ENCODE measurements at regions not wholly inside any gene's neighbourhood (a gene's known extent, or its start where the extent isn't known, plus 50 kb on each side); places are given as distances from the start of the nearest gene placed in this dataset.

- H4K5ac ChIP-seq (ENCODE audit: low read depth, low read length) = no peak overlapping the region
- H3K79me1 ChIP-seq (ENCODE audit: low read depth in 1 of 2, low read length in 2 of 2) = no peaks in the 10 kb centered on the region
- H3K9ac ChIP-seq (ENCODE audit: low read depth, low read length) = no peak overlapping the region
- H3K4me2 ChIP-seq (ENCODE audit: low read depth, low read length) = no peak overlapping the region
- no peak overlapping the region for H2BK5ac ChIP-seq (ENCODE audit: low read depth, low read length, poor library complexity, severe bottlenecking)
- CTCF ChIA-PET = no interaction called here
- no peak overlapping the region for H2BK15ac ChIP-seq (ENCODE audit: low read depth, low read length)
- H2AFZ ChIP-seq (replicated peaks; ENCODE audit: low read length, poor library complexity) = no peak overlapping the region
- ATAC-seq (ENCODE audit: low read depth) (no peak), DNase-seq (no peak)
- dilution Hi-C loops (cut with HindIII; ENCODE audit: low sequenced_read_pairs, unreplicated experiment) = no loop called here
- no peak overlapping the region for H3K27ac ChIP-seq (ENCODE audit: insufficient read depth, low read length)
- no peak overlapping the region for H3K56ac ChIP-seq (ENCODE audit: extremely low read depth, insufficient read depth, low read length)
- no CpG with 5 or more reads among the region's 2 CpGs for WGBS, 2 experiments (ENCODE audit: extremely low coverage in 2 of 2, insufficient read length in 1 of 2)
- H3K4me1 ChIP-seq (ENCODE audit: control insufficient read depth, insufficient read depth, low read length) = peaks cover 5% of the 10 kb centered on the region
- H4K8ac ChIP-seq (ENCODE audit: low read depth in 2 of 2, low read length in 2 of 2) = no peak overlapping the region
- no peak overlapping the region for H3K14ac ChIP-seq (replicated peaks; ENCODE audit: low read depth, low read length)
- H3K18ac ChIP-seq (ENCODE audit: low read depth, low read length) = no peak overlapping the region
- no peak overlapping the region for H2AK9ac ChIP-seq (replicated peaks; ENCODE audit: low read depth, low read length, poor library complexity)
- H3K23ac ChIP-seq (ENCODE audit: low read depth, low read length) = no peak overlapping the region
- no TSS peak for BruUV-seq (replicated peaks)
- in situ Hi-C loops (cut with MboI; ENCODE audit: low sequenced_read_pairs) = no loop called here
- no peaks in the 10 kb centered on the region for H3K36me3 ChIP-seq (ENCODE audit: control insufficient read depth, insufficient read depth, low read length)
- H3K9me3 ChIP-seq (ENCODE audit: control insufficient read depth, insufficient read depth, low read length) = no peaks in the 10 kb centered on the region
- no peak overlapping the region for H3K4ac ChIP-seq (ENCODE audit: low read depth, low read length)
- TF ChIP-seq CEBPB (IDR thresholded peaks at IDR 0.05; ENCODE audit: low read depth, low read length) (no peak), ELK1 (IDR thresholded peaks at IDR 0.05; ENCODE audit: borderline replicate concordance, low read depth, low read length) (no peak)
- no peaks in the 10 kb centered on the region for H3K9me1 ChIP-seq (ENCODE audit: insufficient read depth, low read length)
- intact Hi-C loops (cut with micrococcal nuclease) = no loop called here
- H3K4me3 ChIP-seq (ENCODE audit: insufficient read depth, low read depth, low read length) = no peak overlapping the region
- H3K27me3 ChIP-seq (ENCODE audit: control insufficient read depth, insufficient read depth, low read length) = no peaks in the 10 kb centered on the region
- no peak overlapping the region for H2BK120ac ChIP-seq (ENCODE audit: low read depth, low read length)
- no peaks in the 10 kb centered on the region for H4K20me1 ChIP-seq (ENCODE audit: insufficient read depth, low read length)
- H2AK5ac ChIP-seq (ENCODE audit: low read depth, low read length) = no peak overlapping the region
- H2BK20ac ChIP-seq (ENCODE audit: low read depth, low read length) = no peak overlapping the region
- no peak overlapping the region for H4K91ac ChIP-seq (ENCODE audit: insufficient read depth, low read depth, low read length)
- POLR2A ChIA-PET (ENCODE audit: unreplicated experiment) = no interaction called here
These were observed 75.6 kb upstream of the AGA start for GRCh38 chr4:177517862-177518261.

Measured in IMR-90 (cell line).